H1 (cell line): ENCODE measurements at regions not wholly inside any gene's neighbourhood (a gene's known extent, or its start where the extent isn't known, plus 50 kb on each side); places are given as distances from the start of the nearest gene placed in this dataset.
A peak's percentile ranks its signal among the peaks of the same experiment; 100 is the strongest.

Source experiments
- CTCF ChIA-PET: fragments of 300-600 bp; sonication (Branson Sonifier 250); formaldehyde crosslinking; loops from one replicate; lab custom pipeline; 2021; ENCODE audit not compliant: partially characterized antibody; lab: Charles Lee
- POLR2A ChIA-PET: fragments of 300-600 bp; sonication (Branson Sonifier 250); formaldehyde crosslinking; loops from one replicate; lab custom pipeline; 2021; ENCODE audit warnings: inconsistent platforms; ENCODE audit not compliant: partially characterized antibody; lab: Charles Lee
- DNase-seq, 2 experiments: peaks; one replicate each; pipeline versions ENCODE4 v3.0.0 to v3.0.0-alpha.2; 2010 to 2022; ENCODE audit warnings: low spot score in 2 of 2, low read depth in 1 of 2, mixed read lengths in 1 of 2
- FAIRE-seq: peaks from 2 replicates; lab custom pipeline; 2011; peaks lifted over from hg19 to GRCh38; lab: Jason Lieb, UNC
- H2AFZ ChIP-seq: 2 replicates; pipeline ENCODE4 v1.8.1; 2012; ENCODE audit warnings: low read length, inconsistent platforms
- H2AK5ac ChIP-seq: 2 replicates; pipeline ENCODE4 v1.6.1; 2013; ENCODE audit warnings: low read depth, low read length
- H2BK120ac ChIP-seq: replicated peaks from 2 replicates; pipeline ENCODE3; 2013; ENCODE audit warnings: low read depth, low read length, inconsistent platforms
- H2BK12ac ChIP-seq: 2 replicates; pipeline ENCODE4 v1.6.1; 2013; ENCODE audit warnings: low read depth, low read length
- H2BK15ac ChIP-seq: 2 replicates; pipeline ENCODE4 v1.6.1; 2013; ENCODE audit warnings: low read length
- H2BK20ac ChIP-seq: 2 replicates; pipeline ENCODE4 v1.6.1; 2013; ENCODE audit warnings: low read length
- H2BK5ac ChIP-seq: 2 replicates; pipeline ENCODE4 v1.6.1; 2013; ENCODE audit warnings: low read depth, low read length
- H3K14ac ChIP-seq: 2 replicates; pipeline ENCODE4 v1.6.1; 2013; ENCODE audit warnings: inconsistent platforms; ENCODE audit not compliant: insufficient read length
- H3K18ac ChIP-seq: 2 replicates; pipeline ENCODE4 v1.6.1; 2013; ENCODE audit warnings: low read length; ENCODE audit errors: extremely low read depth
- H3K23ac ChIP-seq: 2 replicates; pipeline ENCODE4 v1.6.1; 2013; ENCODE audit warnings: inconsistent platforms; ENCODE audit not compliant: insufficient read length
- H3K23me2 ChIP-seq: 2 replicates; pipeline ENCODE4 v1.6.1; 2013; ENCODE audit warnings: low read depth, low read length
- H3K27ac ChIP-seq: 2 replicates; pipeline ENCODE4 v1.6.1; 2011; ENCODE audit warnings: low read depth, low read length, inconsistent platforms
- H3K27me3 ChIP-seq, 4 experiments: replicated peaks in 1 of 4; 1 replicate in 1 of 4; 2 replicates in 3 of 4; pipeline versions ENCODE4 v1.6.1 to v1.8.1; 2011 to 2013; ENCODE audit warnings: low read length in 3 of 4, mild to moderate bottlenecking in 3 of 4, inconsistent platforms in 2 of 4, mixed read lengths in 2 of 4, moderate library complexity in 1 of 4; ENCODE audit not compliant: control insufficient read depth in 3 of 4, insufficient read depth in 3 of 4; ENCODE audit errors: extremely low read depth in 1 of 4
- H3K36me3 ChIP-seq, 4 experiments: 2 replicates each; pipeline versions ENCODE4 v1.6.1 to v1.8.1; 2011 to 2013; ENCODE audit warnings: mild to moderate bottlenecking in 4 of 4, low read length in 3 of 4, moderate library complexity in 2 of 4, control low read depth in 1 of 4, inconsistent platforms in 1 of 4; ENCODE audit not compliant: insufficient read depth in 4 of 4, control insufficient read depth in 2 of 4
- H3K4ac ChIP-seq: replicated peaks from 2 replicates; pipeline ENCODE3; 2013; ENCODE audit warnings: low read length, low read depth, mixed read lengths, inconsistent platforms; ENCODE audit not compliant: insufficient read length
- H3K4me1 ChIP-seq, 4 experiments: replicated peaks in 1 of 4; 1 replicate in 1 of 4; 2 replicates in 3 of 4; pipeline versions ENCODE4 v1.6.1 to v1.8.1; 2011 to 2013; ENCODE audit warnings: low read length in 3 of 4, inconsistent platforms in 2 of 4, mixed read lengths in 1 of 4; ENCODE audit not compliant: insufficient read depth in 4 of 4, control insufficient read depth in 3 of 4
- H3K4me2 ChIP-seq, 2 experiments: 2 replicates each; pipeline versions ENCODE4 v1.6.1 to v1.8.1; 2011 to 2013; ENCODE audit warnings: low read depth in 2 of 2, low read length in 2 of 2, control low read depth in 1 of 2, inconsistent platforms in 1 of 2, mild to moderate bottlenecking in 1 of 2; ENCODE audit not compliant: insufficient read depth in 1 of 2
- H3K4me3 ChIP-seq, 4 experiments: fragments of 200-600, 300-600 bp in 1 of 4; sonication (generic), shearing (Covaris generic), sonication (Bioruptor Twin) in 1 of 4; 2 replicates each; pipeline versions ENCODE4 v1.5.1 to v1.8.1; 2011 to 2016; ENCODE audit warnings: low read length in 4 of 4, low read depth in 3 of 4, control low read depth in 2 of 4, inconsistent platforms in 2 of 4, mild to moderate bottlenecking in 2 of 4, mixed read lengths in 1 of 4, moderate library complexity in 1 of 4; ENCODE audit not compliant: insufficient read depth in 2 of 4; ENCODE audit errors: extremely low read depth in 1 of 4
- H3K56ac ChIP-seq: replicated peaks from 2 replicates; pipeline ENCODE3; 2013; ENCODE audit warnings: low read depth, mild to moderate bottlenecking, mixed read lengths, low read length, inconsistent platforms; ENCODE audit not compliant: insufficient read length
- H3K79me1 ChIP-seq: 2 replicates; pipeline ENCODE4 v1.6.1; 2013; ENCODE audit warnings: low read depth, low read length, control low read depth
- H3K79me2 ChIP-seq, 2 experiments: 2 replicates each; pipeline versions ENCODE4 v1.6.1 to v1.8.1; 2012 to 2013; ENCODE audit warnings: low read length in 2 of 2, mild to moderate bottlenecking in 2 of 2, inconsistent platforms in 1 of 2; ENCODE audit not compliant: insufficient read depth in 2 of 2, control insufficient read depth in 1 of 2
- H3K9ac ChIP-seq, 4 experiments: replicated peaks in 1 of 4; 1 replicate in 1 of 4; 2 replicates in 3 of 4; pipeline versions ENCODE4 v1.6.1 to v1.8.1; 2011 to 2013; ENCODE audit warnings: low read depth in 3 of 4, low read length in 3 of 4, control low read depth in 2 of 4, mild to moderate bottlenecking in 2 of 4, moderate library complexity in 2 of 4, inconsistent platforms in 1 of 4; ENCODE audit errors: extremely low read depth in 1 of 4
- H3K9me3 ChIP-seq, 2 experiments: 2 replicates each; pipeline versions ENCODE4 v1.6.1 to v1.8.1; 2012 to 2013; ENCODE audit warnings: mild to moderate bottlenecking in 2 of 2, moderate library complexity in 2 of 2, control low read depth in 1 of 2, inconsistent platforms in 1 of 2, low read depth in 1 of 2, low read length in 1 of 2, mixed read lengths in 1 of 2; ENCODE audit not compliant: insufficient read depth in 2 of 2
- H4K20me1 ChIP-seq, 2 experiments: replicated peaks in 1 of 2; 2 replicates each; pipeline versions ENCODE3 to v1.8.1; 2011 to 2013; ENCODE audit warnings: inconsistent platforms in 2 of 2, low read length in 2 of 2, mild to moderate bottlenecking in 1 of 2; ENCODE audit not compliant: insufficient read depth in 2 of 2, control insufficient read depth in 1 of 2
- H4K5ac ChIP-seq: 2 replicates; pipeline ENCODE4 v1.6.1; 2013; ENCODE audit warnings: low read length, low read depth, mixed read lengths, inconsistent platforms; ENCODE audit not compliant: insufficient read length
- H4K8ac ChIP-seq: 2 replicates; pipeline ENCODE4 v1.8.0; 2013; ENCODE audit warnings: mild to moderate bottlenecking, moderate library complexity, low read length, inconsistent platforms; ENCODE audit not compliant: insufficient read depth; ENCODE audit errors: extremely low read depth
- H4K91ac ChIP-seq: replicated peaks from 2 replicates; pipeline ENCODE3; 2013; ENCODE audit warnings: low read length, mixed read lengths, inconsistent platforms; ENCODE audit not compliant: insufficient read length
- EP300 ChIP-seq, 2 experiments: IDR thresholded peaks; 1 replicate in 1 of 2; 2 replicates in 1 of 2; pipeline ENCODE4 v1.6.1; 2011 to 2012; ENCODE audit warnings: low read depth in 2 of 2, low read length in 2 of 2, mild to moderate bottlenecking in 2 of 2, borderline replicate concordance in 1 of 2, inconsistent platforms in 1 of 2, moderate library complexity in 1 of 2
- POLR2A ChIP-seq, 2 experiments: IDR thresholded peaks; 1 replicate in 1 of 2; 2 replicates in 1 of 2; pipeline ENCODE4 v1.6.1; 2011; ENCODE audit warnings: low read depth in 2 of 2, low read length in 2 of 2, mild to moderate bottlenecking in 2 of 2; ENCODE audit errors: control extremely low read depth in 1 of 2
- POLR2AphosphoS5 ChIP-seq: IDR thresholded peaks from 2 replicates; pipeline ENCODE4 v1.6.1; 2011; ENCODE audit warnings: low read depth, low read length
- POU5F1 ChIP-seq: IDR thresholded peaks from 2 replicates; pipeline ENCODE4 v1.6.1; 2011; ENCODE audit warnings: low read depth, mild to moderate bottlenecking, low read length, moderate library complexity
- RAD21 ChIP-seq, 2 experiments: IDR thresholded peaks in 1 of 2; conservative IDR thresholded peaks in 1 of 2; 2 replicates each; pipeline ENCODE4 v1.6.1; 2011; ENCODE audit warnings: low read depth in 2 of 2, low read length in 2 of 2, improper control_type of control experiment in 1 of 2, inconsistent platforms in 1 of 2, mild to moderate bottlenecking in 1 of 2, moderate library complexity in 1 of 2
- TAF7 ChIP-seq: optimal IDR thresholded peaks from 2 replicates; pipeline ENCODE3; 2011; ENCODE audit warnings: low read depth, mild to moderate bottlenecking, inconsistent platforms, low read length, moderate library complexity, borderline replicate concordance
- WGBS, 2 experiments: shearing (Covaris generic) in 1 of 2; methylation state at CpG; one replicate each; pipeline versions ENCODE4 v1.1.6 to v1.1.7; 2013 to 2015; ENCODE audit warnings: low lambda C conversion rate in 2 of 2, mixed read lengths in 2 of 2, inconsistent platforms in 1 of 2, low coverage in 1 of 2, missing lambda C conversion rate in 1 of 2; ENCODE audit not compliant: insufficient replicate concordance in 2 of 2, insufficient coverage in 1 of 2, insufficient read length in 1 of 2; ENCODE audit errors: extremely low coverage in 1 of 2, missing lambda C conversion rate in 1 of 2; 5-methylcytosine and 5-hydroxymethylcytosine counted together
- TF ChIP-seq, protein P1 (sequence below): IDR thresholded peaks from 2 replicates; pipeline ENCODE4 v1.6.1; 2011; ENCODE audit warnings: low read length, improper control_type of control experiment
- TF ChIP-seq, protein P2 (sequence below), 3 experiments: IDR thresholded peaks; 1 replicate in 2 of 3; 2 replicates in 1 of 3; pipeline versions ENCODE4 v1.5.1 to v1.6.1; 2011; ENCODE audit warnings: low read length in 3 of 3, mild to moderate bottlenecking in 3 of 3, inconsistent platforms in 2 of 3, low read depth in 1 of 3, moderate library complexity in 1 of 3; ENCODE audit not compliant: insufficient read depth in 1 of 3; ENCODE audit errors: control extremely low read depth in 1 of 3
- TF ChIP-seq, protein P3 (sequence below): IDR thresholded peaks from 2 replicates; pipeline ENCODE4 v1.6.1; 2012; ENCODE audit warnings: inconsistent platforms

DNA sequence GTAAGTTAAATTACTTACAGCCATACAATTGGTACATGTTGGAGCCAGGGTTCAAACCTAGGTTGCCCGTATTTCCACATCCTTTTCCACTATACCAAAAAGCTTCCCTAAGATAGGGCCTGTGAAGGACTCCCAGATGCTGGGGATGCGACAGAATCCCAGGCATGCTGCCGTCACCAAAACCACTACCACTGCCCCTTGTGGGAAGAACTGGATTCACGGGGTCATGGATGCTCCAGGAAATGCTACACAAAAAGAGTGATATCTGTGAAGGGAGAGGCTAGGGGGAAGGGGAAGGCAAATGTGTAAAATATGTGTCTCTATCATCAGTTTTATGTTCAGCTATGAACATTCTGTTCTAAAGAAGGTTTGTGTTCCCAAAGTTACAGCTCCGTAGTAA is 133.9 kb upstream of the IVNS1ABP start:
- POLR2A ChIA-PET, result no interaction called here
- Histone ChIP-seq H3K79me2 (no peaks in the 10 kb centered on the region), H2BK12ac (0 out of 2 replicates have a peak overlapping the region, but pooled peaks have one; percentile 10), H3K4me1 (no peaks in the 10 kb centered on the region), H3K23me2 (no peaks in the 10 kb centered on the region), H3K36me3 (no peaks in the 10 kb centered on the region), H2BK120ac (no peak overlapping the region), H3K79me1 (no peaks in the 10 kb centered on the region), H3K27ac (no peak overlapping the region), H3K9me3 (no peaks in the 10 kb centered on the region), H3K14ac (no peak overlapping the region), H3K4ac (no peak overlapping the region), H3K23ac (no peak overlapping the region), H3K56ac (no peak overlapping the region), H3K4me2 (no peak overlapping the region), H2BK15ac (no peak overlapping the region), H3K4me3 (no peak overlapping the region), H2AFZ (no peak overlapping the region), H3K9ac (no peak overlapping the region), H4K5ac (no peak overlapping the region), H4K20me1 (no peaks in the 10 kb centered on the region), H4K91ac (no peak overlapping the region), H3K27me3 (no peaks in the 10 kb centered on the region), H3K18ac (no peak overlapping the region), H2AK5ac (no peak overlapping the region), H2BK5ac (no peak overlapping the region), H2BK20ac (no peak overlapping the region), H4K8ac (no peak overlapping the region)
- DNase-seq, result no peak
- WGBS, 2 experiments, result 87% methylated on average over 5 of the region's 5 CpGs; no CpG with 5 or more reads in 1 of the 2 experiments
- no peak for FAIRE-seq
- CTCF ChIA-PET, result interaction anchor here (0.6 to 3.9 kb wide), 10 partner anchors 14 to 843 kb away, joined by 3 to 13 read pairs (median 4); no protein-coding TSS in a partner anchor
- TF ChIP-seq, protein P1, sequence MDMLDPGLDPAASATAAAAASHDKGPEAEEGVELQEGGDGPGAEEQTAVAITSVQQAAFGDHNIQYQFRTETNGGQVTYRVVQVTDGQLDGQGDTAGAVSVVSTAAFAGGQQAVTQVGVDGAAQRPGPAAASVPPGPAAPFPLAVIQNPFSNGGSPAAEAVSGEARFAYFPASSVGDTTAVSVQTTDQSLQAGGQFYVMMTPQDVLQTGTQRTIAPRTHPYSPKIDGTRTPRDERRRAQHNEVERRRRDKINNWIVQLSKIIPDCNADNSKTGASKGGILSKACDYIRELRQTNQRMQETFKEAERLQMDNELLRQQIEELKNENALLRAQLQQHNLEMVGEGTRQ, result no peak
- TF ChIP-seq EP300 (IDR thresholded peaks at IDR 0.05; ENCODE audit: borderline replicate concordance in 1 of 2, low read depth in 2 of 2, low read length in 2 of 2), result no peak
- peak; percentile 32 to 49; a peak in 3 of 4 replicates for TF ChIP-seq RAD21 (IDR thresholded peaks at IDR 0.05 in 1 of 2, conservative IDR thresholded peaks at IDR 0.05 in 1 of 2; ENCODE audit: low read depth in 2 of 2, low read length in 2 of 2)
- TF ChIP-seq, protein P2, sequence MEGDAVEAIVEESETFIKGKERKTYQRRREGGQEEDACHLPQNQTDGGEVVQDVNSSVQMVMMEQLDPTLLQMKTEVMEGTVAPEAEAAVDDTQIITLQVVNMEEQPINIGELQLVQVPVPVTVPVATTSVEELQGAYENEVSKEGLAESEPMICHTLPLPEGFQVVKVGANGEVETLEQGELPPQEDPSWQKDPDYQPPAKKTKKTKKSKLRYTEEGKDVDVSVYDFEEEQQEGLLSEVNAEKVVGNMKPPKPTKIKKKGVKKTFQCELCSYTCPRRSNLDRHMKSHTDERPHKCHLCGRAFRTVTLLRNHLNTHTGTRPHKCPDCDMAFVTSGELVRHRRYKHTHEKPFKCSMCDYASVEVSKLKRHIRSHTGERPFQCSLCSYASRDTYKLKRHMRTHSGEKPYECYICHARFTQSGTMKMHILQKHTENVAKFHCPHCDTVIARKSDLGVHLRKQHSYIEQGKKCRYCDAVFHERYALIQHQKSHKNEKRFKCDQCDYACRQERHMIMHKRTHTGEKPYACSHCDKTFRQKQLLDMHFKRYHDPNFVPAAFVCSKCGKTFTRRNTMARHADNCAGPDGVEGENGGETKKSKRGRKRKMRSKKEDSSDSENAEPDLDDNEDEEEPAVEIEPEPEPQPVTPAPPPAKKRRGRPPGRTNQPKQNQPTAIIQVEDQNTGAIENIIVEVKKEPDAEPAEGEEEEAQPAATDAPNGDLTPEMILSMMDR (IDR thresholded peaks at IDR 0.05; ENCODE audit: control extremely low read depth in 1 of 3, insufficient read depth in 1 of 3, low read depth in 1 of 3, low read length in 3 of 3), result peak; percentile 38 to 54 (median 48); a peak in 3 of 4 replicates
- no peak for TF ChIP-seq POLR2A (IDR thresholded peaks at IDR 0.05; ENCODE audit: control extremely low read depth in 1 of 2, low read depth in 2 of 2, low read length in 2 of 2)
- TF ChIP-seq POLR2AphosphoS5, result no peak
- TF ChIP-seq, protein P3, sequence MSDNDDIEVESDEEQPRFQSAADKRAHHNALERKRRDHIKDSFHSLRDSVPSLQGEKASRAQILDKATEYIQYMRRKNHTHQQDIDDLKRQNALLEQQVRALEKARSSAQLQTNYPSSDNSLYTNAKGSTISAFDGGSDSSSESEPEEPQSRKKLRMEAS, result no peak
- no peak for TF ChIP-seq TAF7
- no peak for TF ChIP-seq POU5F1
